ENCODE measurements at regions not wholly inside any gene's neighbourhood (a gene's known extent, or its start where the extent isn't known, plus 50 kb on each side); places are given as distances from the start of the nearest gene placed in this dataset.
"Not testable (repeated sequence)": the region's sequence is repeated elsewhere in the genome, so short reads cannot be mapped to it uniquely, and the experiment has no call there.

DNA sequence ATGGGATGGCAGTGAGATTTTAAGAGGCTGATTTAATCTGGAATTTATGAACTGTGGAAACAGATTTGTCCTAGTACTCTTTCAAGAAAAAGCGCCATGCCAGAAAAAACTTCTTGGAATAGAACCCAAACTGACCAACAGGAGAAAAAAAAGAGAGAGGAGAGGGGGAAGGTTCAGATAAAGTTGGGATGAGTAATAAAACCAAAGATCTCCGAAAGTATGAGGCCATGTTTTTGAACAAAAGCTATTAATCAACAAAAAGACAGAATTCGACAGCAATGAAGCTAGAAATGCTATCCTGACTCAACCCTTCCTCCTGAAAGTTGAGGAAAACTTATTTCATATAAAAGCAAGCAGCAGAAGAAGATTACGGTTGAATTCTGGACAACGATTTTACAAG is 135.5 kb downstream of the CEMIP2 start:
- no peak for DNase-seq (ENCODE audit: low read depth)

DNA sequence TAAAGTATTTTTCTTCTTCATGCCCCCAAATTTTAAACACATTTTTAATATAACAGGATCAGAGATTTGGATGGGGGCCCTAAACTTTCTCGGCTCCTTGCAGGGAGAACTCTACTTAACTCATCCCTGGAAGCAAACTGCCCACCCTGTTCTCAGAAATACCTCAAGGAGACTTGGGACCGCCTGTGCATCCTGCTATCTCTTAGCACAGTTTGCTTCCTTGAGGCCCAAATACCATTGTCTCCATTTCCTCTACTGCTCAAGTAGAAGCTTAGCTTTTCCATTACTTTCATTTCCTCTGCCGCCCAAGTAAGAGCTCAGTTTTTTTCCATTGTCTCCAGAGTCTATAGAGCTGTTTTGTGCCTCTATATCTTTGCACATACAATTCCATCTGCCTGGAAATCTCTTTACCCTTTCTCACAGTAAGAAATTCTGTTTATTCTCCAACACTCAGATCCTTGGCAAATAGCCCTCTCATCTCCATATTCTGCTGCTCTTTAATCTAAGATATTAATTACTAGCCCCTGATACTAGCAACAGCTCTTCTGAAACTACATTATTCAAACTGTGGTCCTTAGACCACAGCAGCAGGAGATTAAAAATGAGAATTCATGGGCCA is 137.8 kb downstream of the CEMIP2 start:
- no peak for DNase-seq (ENCODE audit: low read depth)

DNA sequence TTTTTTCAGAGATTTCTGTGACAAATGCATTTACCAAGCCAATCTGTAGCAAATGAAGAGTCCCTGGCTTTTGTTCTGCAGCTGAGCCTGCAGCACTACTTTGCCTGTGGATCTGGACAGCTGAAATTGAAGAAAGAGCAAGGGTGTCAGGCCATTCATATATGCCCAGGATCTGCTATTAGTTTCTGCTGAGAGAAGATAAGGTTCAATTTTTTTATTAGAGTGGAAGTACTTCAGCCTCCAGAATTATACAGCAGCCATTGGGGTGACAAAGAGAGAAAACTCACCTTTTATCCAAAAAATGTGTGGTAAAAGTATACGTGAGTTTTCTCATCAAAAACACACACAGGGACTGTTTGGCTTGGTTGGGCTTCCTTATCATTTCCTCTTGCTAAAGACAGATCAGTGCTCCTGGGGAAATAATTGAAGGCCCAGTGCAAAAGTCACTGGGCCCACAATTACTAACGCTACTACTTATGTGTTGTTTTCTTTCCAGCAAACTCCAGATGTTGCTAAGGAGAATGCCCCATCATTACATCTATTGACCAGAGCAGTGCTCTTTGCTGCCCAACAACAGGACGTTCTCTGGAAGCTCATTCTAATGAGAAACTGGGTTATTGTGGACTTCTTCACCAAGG is 138.6 kb downstream of the CEMIP2 start:
- DNase-seq (ENCODE audit: low read depth): no peak

DNA sequence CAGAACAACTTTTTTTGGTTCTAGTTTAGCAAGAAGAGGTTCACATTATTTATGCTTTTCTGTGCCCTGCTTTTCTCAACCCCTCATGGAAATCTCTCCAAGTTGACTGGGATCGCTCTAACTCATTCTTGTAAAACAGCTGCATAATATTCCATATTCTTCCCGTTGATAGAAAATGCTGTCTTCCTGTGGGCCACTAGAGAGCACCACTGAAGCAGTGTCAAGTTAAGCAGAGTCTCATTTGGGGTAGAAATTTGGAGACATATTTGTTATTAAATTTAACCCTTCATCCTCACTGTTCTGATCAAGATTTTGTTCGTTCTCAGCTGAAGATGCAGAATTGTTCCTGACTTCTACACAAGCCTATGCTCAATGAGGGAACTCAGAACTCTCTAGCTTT is 140.1 kb downstream of the CEMIP2 start:
- peak; percentile 5 for DNase-seq (ENCODE audit: low read depth)

DNA sequence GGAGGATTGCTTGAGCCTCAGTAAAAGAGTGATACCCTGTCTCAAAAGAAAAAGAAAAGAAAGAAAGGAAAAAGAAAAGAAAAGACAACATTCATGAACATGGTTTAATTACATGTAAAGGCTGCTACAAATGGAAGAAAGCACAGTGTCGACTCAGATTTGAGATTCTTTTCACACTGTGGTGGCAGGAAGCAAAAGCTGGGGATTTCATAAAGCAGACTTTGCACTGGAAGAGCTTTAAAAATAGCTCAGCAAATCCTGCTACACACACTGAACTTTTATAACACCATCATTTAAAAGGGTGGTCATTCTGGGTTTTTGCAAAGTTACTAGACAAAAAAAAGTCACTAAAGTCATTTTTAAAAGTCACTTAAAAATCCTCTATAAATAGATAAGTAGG is 140.8 kb downstream of the CEMIP2 start:
- no peak for DNase-seq (ENCODE audit: low read depth)

DNA sequence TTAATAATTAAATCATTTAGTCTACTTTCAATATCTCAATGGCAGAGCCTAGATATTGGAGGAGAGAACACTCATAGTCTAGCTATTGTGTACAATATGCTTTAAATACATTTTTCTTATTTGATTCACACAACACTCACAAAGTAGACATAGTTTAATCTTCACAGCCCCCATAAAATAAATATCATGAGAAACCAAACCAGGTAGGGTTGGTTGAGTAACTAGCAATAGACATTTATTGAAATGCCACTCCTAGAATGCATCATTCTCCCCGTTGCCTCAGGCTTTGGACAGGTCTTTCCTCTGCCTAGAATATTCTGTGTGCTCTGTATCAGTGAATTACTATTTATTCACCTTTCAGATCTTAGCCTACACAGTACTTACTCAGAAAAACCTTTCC is 141.9 kb downstream of the CEMIP2 start:
- DNase-seq (ENCODE audit: low read depth): no peak

DNA sequence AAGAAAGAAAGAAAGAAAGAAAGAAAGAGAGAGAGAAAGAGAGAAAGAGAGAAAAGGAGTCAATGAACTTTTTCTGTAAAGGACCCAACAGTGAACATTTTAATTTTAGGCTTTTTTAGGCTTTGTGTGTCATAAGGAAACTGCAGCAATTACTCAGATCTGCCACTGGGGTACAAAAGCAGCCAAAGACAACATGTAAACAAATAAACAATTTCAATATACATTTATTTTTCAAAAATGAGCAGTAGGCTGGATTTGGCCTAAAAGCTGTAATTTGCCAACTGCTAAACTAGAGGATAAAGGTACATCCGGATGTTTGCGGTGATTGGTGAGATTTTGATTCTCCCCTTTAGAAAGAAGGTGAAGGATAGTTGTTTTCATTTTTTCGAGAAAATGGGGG is 143.6 kb downstream of the CEMIP2 start:
- DNase-seq (ENCODE audit: low read depth): no peak

DNA sequence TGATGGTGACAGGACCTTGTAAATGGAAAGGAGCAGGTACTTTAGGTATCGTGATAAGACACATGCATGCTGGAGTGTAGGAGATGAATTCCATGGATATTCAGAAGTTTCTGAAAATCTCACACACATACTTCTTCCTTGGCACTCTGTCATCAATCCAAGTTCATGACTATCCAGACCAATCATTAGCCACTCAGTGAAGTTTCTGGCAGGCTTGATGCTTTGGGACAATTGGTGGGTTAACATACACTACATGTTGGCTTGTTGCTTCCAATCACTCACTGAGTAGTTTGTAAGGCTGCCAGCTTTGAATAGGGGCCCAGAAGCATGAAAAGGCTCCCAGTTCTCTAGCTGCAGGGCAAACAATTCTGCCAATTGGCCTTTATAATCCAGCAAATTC is 147.6 kb downstream of the CEMIP2 start:
- no peak for DNase-seq (ENCODE audit: low read depth)

DNA sequence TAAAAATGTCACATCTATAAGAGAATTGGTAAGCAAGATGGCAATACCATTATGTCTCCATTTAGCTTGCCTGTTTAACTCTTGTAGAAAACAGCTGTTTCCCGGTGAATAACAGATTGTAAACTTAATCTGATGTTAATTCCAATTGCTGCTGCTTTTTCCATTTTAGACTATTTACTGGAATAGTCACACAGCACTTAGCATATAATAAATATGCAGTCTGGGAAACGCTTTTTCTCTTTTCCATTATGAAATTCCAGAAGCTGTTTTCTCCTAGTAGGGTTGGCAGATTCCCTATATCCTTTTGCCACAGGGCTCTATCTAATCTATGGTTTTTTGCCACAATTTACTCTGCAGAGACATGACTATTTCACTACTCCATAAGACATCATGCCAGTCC is 148.0 kb downstream of the CEMIP2 start:
- no peak for DNase-seq (ENCODE audit: low read depth)

DNA sequence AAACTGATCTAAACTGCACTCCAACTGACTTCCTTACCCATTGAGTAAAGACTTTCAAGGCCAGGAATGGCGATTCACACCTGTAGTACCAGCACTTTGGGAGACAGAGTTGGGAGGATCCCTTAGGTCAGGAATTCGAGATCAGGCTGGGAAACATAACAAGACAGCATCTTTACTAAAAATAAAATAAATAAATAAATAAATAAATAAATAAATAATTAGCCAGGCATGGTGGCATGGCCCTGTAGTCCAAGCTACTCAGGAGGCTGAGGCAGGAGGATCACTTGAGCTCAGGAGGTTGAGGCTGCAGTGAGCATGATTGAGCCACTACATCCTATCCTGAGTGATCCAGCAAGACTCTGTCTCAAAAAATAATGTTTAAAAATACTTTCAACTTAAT is 148.4 kb downstream of the CEMIP2 start:
- DNase-seq (ENCODE audit: low read depth): no peak

DNA sequence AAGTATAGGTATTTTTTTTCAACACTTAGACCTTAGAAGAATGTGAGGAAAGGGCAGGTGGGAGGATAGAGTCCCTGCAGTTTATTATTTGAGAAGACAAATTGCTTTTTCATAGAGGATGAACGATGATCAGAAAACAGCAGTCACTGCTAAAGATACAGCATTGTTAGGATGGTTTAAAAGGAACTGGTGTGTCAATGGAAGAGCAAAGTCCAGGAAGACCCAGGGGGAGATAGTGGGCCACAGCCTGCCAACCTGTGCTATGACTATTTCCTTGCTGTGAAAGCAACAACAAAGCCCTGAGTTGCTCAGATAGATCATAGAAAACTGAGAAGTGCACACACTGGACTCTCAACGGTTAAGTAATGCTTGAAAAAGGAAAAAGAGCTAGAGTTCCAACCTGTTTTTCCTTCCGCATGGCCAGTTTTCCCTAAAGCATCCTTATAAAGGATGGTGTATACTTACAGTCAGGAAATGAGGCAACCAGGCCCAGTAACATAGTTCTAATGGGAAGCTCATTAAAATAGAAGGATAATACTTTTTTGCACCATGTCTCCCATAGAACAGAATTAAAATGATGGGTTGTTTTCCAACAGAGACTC is 153.8 kb downstream of the CEMIP2 start:
- no peak for DNase-seq (ENCODE audit: low read depth)

DNA sequence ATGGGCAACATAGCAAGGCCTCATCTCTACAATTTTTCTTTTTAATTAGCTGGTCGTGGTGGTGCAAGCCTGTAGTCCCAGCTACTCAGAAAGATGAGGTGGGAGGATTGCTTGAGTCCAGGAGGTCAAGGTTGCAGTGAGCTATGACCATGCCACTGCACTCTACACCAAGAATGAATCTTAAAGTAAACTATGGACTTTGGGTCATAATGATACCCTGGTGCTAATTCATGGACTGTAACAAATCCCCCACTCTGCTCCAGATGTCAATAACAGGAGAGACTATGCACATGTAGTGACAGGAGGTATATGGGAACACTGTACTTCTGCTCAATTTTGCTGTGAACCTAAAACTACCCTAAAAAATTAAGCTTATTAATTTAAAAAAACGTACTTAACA is 155.4 kb downstream of the CEMIP2 start:
- DNase-seq (ENCODE audit: low read depth): no peak

DNA sequence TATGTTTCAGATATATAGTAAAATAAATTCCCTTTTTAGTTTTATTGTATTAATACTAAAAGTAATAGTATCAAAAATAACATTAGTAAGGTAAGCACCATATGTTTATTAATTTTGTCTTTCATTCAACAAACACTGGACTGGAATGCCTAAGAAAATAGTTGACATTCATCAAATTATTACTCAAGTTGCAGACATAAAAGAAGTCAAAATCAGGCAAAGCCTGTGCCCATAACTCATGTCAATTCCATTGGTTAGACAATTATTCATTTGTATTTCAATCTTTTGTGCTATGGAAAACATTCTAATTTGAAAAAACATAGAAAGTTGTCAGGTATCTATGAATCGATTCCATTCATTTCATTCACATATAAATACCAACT is 158.9 kb downstream of the CEMIP2 start:
- DNase-seq (ENCODE audit: low read depth): no peak

DNA sequence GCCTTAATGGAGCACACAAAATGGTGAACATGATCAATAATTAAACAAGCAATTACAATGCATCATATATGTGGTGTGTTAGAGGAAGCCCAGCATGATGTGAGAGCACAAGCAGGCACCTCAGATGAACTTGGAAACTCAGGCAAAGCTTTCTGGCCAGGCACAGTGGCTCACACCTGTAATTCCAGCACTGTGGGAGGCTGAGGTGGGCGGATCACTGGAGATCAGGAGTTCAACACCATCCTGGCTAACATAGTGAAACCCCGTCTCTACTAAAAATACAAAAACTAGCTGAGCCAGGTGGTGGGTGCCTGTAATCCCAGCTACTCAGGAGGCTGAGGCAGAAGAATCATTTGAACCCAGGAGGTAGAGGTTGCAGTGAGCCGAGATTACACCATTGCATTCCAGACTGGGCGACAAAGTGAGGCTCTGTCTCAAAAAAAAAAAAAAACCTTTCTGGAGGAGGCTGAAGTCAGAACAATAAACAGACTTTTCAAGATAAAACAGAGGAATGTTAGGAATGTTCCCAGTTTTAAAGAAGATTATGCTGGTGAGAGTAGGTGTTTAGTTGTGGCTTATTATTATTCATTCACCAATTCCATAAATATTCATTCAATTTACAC is 159.4 kb downstream of the CEMIP2 start:
- no peak for DNase-seq (ENCODE audit: low read depth)

DNA sequence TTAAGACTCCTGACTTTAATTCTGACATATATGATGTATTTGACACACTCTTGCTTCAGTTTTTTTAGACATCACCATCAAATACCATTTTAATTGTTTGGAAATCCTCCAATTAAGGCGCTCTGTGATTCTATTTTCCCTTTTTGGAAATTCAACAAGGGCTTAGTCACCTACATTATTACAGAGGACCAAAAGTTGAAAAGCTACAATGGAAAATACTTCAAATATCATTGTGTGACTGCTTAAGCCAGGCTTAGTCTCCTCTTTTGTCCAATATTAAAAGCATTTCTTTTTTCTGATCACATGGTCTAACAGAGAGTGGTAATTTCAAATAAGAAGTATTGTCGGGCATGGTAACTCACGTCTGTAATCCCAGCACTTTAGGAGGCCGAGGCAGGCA is 160.3 kb downstream of the CEMIP2 start:
- DNase-seq (ENCODE audit: low read depth): no peak

DNA sequence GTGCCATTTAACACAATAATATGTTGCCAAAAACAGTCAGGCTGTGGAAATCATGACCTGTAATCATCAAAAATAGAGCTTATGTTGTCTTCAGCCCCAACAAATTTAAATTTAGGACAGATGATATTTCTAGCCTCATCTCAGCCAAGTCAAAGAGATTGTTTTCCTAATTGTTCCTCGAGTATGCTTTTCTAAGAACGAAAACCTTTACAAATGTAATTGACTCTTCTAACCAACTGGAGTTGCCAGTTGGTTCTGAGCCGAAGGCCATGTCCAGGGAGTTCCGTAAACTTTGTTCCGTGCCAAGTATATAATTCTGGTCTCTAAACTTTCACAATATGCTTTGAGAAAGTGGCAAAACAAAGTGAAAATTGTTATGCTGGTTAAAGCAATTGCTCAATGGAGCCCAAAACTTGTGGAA is 160.8 kb downstream of the CEMIP2 start:
- DNase-seq (ENCODE audit: low read depth): peak; percentile 84

DNA sequence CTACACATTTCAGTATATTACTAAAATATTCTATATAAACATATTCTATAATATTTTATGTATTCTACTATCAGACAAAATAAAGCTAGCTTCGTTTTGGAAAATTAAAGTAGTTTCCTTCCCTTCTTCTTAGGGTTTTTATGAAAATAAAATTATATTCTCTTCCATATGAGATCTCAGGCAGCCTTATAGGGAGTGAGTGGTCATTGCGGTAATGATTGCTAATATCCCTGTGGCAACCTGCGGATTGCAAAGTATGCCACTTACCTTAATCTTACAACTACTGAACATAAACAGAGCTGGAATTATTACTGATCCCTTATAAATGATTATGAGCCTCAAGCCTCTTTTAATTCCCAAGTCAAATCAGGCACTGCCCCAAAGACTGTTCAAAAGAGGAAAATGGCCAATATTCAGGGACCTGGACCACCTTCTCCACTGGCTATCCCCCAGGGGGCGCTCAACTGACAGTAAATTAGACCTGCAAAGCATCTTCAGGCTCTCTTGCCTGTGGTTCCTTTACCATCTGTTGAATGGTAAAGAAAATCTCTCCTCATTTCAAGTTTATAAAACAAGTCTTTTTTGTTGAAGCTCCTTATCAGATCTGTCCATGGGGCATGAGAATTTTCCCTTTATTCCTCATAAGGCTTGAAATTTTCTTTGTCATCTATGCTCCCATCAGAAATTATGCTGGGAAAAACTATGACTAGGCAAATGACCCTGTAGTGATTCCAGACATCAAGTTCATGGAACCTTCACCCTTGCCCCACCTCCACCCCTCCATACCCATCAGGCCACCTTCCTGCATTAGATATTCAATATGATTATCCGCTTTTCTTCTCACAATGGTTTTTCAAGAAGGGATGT is 163.9 kb downstream of the CEMIP2 start:
- peak; percentile 64 for DNase-seq (ENCODE audit: low read depth)

DNA sequence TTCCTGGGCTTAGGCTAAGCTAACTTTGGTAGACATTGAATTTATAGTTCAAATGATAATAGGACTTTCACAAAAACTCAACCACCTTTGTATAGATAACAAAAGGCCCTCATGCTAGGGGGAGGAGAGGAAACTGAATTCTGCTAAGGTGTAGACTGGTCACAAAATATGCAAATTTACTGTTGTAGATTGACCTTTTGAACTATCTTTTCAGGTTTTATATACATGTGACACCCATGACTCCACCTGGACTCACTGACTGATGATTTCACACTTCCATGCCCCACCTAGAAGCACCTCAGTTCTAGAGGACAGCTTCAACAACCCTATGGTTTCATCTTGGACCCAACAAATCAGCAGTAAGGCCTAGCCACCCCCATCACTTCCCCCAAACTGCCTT is 165.7 kb downstream of the CEMIP2 start:
- DNase-seq (ENCODE audit: low read depth): no peak

DNA sequence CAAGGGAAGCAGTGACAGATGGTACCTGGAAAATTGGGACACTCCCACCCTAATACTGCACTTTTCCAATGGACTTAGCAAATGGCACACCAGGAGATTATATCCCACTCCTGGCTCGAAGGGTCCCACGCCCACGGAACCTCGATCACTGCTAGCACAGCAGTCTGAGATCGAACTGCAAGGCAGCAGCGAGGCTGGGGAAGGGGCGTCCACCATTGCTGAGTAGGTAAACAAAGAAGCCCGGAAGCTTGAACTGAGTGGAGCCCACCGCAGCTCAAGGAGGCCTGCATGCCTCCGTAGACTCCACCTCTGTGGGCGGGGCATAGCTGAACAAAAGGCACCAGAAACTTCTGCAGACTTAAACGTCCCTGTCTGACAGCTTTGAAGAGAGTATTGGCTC is 172.6 kb downstream of the CEMIP2 start:
- not testable (repeated sequence) for DNase-seq (ENCODE audit: low read depth)

DNA sequence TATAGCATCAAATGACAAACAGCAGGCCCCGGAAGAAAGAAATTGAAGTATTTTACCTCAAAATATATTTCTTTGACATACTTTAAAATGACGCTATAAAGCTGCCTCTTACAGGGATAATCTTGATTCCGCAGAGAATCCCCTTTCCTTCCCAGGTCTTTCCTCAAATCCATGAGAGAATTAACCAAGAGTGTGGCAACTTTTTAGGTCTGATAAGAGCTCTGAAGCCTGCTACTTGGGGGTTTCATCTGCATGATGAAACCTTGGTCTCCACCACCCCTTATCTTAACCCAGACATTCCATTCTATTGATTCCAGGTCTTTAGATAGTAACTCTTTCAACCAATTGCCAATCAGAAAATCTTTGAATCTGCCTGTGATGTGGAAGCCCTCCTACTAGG is 173.8 kb downstream of the CEMIP2 start:
- no peak for DNase-seq (ENCODE audit: low read depth)

DNA sequence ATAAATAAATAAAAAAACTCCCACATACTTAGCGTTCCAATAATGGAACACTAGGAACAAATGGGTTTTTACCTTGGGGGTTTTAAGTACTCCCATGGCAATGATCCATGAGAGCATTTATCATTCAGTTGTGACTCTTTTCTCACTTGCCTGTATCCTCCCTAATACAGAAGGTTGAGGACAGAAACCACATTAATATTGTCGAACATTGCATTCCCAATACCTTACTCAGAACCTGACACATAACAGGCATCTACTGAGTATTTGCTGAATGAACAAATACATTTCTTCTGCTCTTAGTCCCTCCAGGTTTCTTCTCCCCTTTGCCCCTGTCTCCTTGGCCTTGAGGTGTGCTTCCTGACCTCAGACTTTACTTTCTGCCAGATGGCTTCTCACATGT is 175.9 kb downstream of the CEMIP2 start:
- DNase-seq (ENCODE audit: low read depth): no peak

DNA sequence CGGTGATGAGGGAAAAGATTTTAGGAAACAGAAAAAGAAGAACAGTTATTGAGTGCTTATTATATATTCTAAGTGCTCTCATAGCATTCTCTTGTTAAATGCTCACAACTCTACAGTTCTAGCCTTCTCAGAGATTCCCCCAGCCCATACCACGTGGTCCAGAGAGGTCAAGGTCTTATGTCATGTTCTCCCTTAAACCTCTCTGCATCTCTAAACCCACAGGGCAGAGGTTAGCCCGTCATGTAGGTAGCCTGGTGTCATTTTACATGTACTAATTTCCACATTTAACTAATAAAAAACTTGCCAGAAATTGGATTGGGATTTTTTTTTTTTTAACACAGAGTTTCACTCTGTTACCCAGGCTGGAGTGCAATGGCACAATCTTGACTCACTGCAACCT is 178.0 kb downstream of the CEMIP2 start:
- no peak for DNase-seq (ENCODE audit: low read depth)

DNA sequence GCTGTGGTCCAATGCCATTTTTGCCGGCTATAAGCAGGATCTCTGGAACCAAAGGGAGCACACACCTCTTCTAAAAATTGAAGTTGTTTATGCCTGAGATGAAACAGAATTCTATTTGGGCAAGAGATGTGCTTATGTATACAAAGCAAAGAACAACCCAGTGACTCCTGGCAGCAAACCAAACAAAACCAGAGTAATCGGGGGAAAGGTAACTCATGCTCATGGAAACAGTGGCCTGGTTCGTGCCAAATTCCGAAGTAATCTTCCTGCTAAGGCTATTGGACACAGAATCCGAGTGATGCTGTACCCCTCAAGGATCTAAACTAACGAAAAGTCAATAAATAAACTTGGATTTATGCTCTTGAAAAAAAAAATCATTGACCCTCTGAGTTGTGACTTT is 178.7 kb downstream of the CEMIP2 start:
- DNase-seq (ENCODE audit: low read depth): no peak

All from fibroblast of gingiva (primary cell).